Islet of Langerhans (tissue), 1 donor: ENCODE measurements at regions not wholly inside any gene's neighbourhood (a gene's known extent, or its start where the extent isn't known, plus 50 kb on each side); places are given as distances from the start of the nearest gene placed in this dataset.
"Not testable (repeated sequence)": the region's sequence is repeated elsewhere in the genome, so short reads cannot be mapped to it uniquely, and the experiment has no call there.

Experiments
- FAIRE-seq: peaks from one replicate; lab custom pipeline; 2011; peaks lifted over from hg19 to GRCh38; lab: Jason Lieb, UNC

DNA sequence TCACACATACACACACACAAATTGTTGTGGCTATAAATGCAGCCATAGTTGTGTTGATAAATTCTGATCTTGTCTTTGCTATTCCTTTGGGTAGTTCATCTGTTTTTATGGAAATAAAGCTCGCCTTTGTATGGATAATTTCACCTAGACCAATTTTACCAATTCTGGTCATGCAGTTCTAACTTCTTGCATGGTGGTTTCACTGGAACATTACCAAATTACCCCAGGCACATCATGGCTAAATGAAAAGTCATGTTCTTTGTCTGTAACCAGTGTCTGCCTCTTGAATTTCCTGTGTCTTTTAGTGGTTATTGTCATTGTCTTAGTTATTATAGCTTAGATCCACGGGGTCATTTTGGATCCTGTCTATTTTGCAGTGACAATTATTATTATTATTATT, 50.3 kb upstream of the TMC1 start:
- FAIRE-seq: no peak

DNA sequence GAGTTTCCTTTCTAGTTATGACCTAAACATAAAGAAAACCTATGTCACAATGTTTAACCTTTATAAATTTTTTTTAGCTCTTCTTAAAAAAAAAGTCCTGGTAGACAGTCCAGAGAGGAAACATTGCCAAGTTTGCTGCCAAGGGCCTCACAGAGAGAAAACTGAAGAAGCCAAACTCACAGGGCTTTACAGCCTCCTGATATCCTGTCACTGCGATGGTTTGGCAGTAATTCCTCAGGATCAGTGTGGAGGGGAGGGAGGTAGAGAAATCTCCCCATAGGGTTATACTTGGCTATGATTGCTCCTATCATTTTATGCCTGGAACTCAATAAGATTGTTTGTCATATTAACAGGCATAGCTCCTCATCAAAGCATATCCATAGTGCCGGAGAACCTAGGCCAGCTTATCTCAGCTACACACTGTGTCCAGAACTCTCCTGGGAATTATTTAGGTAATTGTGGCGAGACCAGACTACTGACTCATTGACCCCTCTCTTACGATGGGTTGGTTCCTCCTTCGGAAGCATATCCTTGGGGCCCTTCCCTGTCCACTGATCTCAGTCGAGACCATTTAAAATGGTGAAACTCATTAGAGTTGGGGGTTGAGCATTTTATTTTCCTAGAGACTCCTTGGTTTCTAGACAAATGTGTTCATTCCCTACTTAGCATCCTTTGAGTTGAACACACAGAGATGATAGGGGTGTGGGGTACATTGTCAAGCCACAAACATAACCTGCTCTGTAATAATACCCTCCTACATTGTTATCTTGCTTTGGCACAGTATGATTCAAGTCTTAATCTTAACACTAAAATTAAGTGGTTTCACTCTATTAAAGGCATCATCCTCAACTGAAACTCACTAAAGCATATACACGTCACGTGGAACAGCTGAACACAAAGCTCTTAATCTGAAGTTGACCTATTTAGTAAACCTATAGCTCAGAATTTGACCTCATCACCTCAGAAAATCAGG, 53.4 kb upstream of the TMC1 start:
- no peak for FAIRE-seq

DNA sequence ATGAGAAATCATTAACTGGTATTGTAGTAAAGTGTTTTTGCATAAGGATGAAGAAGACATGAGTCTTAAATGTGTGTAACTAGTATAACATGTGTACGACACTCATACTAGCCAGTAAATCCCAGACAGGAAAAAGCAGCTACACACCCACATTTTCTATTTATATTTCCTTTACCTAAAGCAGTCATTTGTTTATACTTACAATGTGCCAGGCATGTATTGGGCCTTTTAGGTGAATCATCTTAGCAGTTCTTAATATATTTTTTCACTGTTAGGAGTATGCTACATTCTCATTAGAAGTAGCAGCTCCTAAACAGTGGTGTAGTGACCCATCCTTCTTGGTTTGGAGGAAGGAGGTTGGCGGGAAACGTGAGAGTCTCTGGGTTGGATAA, 55.8 kb upstream of the TMC1 start:
- peak; percentile 53 for FAIRE-seq

DNA sequence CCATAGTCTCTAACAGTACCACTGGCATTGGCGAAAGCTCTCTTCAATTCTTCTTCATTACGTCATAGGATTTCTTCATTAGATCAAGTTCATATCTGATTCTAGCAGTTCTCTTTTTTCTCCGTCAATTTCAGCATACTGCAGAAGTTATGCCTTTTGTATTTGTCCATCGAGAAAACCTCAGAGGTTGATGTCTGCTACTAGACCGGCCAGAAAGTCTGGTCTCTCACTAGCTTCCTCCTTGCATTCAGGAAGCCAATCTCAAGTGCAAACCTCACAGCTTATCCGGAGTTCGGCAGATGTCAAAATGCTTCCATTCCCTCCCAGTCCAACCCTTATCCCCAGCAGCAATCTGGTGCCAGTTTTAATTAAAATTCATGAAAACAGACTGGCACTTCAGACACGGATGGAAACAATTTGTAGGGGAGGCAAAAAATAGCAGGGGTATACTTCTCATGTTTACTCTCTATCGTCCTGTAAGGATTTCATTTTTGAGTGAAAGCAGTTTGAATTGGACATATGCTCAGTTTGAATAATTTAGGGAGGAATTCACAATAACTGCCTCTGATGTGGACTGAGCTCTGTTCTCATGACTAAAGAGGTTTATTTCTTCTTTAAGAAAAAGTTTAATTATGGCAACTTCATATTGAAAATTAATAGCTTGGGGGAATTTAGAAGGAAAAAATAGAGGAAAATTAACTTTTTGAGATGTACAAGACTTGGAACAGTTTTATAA, 56.4 kb upstream of the TMC1 start:
- FAIRE-seq: peak; percentile 49

DNA sequence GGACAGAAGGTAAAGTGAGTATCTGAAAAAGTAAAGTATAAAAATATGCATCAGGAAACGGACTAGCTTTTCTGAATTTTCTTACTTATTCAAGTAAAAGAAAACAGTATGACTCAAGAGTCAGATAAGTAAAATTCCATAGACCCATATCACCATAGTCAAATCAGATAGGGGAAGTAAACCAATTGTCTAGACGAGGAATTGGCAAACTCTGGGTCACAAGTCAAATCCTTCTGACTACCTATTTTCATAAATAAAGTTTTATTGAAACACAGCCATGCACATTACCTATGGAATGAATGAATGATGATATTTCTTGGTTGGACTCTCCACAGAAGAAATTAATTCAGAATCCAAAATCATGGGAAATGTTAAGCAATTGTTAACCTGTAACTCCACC, 59.1 kb upstream of the TMC1 start:
- FAIRE-seq: no peak

DNA sequence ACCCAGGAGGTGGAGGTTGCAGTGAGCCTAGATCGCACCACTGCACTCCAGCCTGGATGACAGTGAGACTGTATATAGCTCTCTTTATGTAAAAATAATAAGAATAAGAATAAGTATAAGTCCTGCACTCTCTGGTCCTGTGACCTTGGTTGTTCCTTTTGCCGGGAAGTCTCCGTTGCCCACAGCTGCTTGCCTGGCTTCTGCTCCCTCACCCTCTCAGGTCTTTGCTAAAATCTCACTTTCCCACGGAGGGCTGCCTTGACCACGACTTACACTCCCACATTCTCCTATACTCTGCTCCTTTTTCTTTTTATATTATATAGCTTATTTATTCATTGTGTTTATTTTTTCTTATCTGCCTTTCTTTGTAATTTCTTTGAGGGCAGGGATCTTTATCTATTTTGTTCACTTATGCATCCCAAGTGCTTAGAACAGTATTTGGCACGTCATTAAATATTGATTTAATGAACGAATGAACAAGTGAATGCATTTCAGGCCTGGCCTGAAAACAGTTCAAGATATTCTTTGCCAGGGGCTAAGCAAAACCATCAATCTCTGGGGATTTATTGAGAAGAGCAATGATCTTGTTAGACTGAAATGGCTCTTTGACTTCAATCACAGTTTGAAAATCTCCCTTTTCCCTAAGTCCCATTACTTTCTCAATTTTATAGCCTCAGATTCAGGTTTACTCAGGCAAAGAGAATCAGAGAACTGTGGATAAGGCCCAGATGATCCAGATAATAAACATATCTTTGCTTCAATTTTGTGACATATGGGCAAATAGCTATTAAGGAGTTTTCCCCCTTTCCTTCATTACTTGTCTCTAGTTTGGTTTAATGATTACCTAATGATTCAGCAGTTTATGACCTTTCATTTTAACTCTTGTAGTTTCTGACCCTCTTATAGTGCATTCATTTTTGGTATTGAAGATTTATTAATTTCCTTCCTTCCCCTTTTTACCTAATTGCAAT, 60.8 kb upstream of the TMC1 start:
- FAIRE-seq: peak; percentile 95

DNA sequence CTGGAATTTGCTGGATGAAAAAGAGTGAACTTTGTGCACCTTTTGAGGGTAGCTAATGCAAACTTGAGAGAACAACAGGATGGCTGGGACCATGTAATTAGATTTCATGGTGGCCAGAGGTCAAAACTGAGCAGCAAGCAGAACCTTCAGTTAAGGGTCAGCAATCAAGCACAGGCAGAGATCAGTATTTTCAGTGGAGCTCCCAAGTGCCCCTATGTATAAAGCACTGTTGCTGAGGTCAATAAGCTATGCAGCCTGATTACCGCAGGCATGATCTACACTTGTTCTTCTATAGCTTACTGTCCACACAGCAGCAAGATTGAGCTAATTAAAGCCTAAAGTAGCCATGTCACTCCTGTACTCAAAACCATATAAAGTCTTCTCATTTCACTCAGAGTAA, 62.1 kb upstream of the TMC1 start:
- FAIRE-seq: no peak

DNA sequence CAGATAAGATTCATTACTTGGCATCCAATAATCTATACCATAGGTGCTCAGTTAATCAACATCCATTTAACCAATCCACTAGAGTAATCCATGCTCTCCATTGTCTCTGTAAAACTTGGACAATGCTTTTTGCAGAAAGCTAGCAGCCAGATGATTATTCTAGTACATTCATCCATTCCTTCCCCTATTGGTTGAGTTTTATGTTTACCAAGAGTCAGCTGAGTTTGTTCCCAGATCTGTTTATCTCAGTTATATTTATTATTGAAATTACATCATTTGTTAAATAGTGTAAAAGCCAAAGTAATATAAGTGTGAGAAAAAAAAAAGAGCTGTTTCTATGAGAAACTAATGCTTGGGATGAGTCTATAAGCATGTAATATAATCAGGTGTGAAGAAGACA, 63.3 kb upstream of the TMC1 start:
- FAIRE-seq: no peak

DNA sequence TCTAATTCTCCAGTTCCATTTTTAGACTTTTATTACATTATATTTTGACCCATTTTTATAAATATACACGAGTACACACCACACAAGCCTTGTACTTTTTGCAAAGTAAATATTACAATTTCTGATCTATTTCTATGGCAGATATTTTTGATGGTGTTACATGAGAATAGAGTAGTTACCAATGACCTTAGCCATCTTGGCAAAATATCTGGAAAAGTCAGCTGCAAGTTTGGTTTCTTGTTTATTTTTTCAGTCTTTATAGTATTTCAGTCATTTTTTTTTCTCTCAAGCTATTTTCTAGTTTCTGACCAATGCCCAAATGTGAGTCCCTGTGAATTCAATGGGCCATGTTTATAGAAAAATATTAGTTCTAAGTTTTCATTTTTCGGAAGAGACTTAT, 64.0 kb upstream of the TMC1 start:
- no peak for FAIRE-seq

DNA sequence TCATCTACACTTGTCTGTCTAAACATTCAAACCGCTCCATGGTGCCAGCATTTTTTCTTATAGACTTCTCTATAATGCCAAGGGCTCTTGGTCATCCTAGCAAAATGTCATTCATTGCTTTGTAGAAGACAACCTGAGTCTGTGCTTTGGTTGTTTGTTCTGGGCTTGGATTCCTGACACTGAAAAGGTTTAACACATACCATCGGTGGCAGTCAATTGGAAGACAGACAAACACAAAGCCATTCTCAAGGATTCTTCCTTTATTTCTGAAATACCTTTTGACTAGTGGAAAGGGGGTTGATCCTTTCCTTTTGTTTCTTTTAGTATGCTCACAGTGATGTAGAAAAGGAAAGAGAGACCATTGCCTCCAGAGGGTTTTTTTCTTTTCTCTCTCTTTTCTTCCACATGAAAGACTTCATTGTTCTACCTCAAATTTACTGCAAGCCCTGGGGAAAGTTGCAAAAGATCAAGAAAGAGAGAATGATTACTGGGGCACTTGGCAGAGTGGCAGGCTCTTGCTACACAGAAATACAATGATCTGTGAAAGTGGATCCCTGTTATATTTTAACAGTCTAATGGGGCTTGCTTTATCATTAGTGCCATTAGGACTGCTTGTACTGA, 66.4 kb upstream of the TMC1 start:
- FAIRE-seq: peak; percentile 82

DNA sequence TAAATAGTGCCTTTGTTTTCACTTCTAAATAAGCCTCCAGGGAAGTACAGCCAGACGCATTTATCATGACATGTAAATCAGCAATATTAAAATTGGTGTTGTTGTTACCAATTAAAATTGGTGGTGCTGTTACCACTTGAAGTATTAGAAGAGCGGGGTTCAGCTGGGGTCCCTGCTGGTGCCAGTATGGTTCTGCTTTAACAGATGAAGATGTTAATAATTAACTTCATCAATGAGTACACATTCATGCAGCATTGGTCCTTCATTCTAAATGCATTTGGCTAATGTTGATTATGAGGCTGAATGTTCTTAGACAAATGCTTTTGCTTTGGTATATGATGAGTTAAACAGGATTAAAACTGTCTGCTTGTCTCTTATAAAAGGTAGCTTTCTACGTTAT, 67.6 kb upstream of the TMC1 start:
- peak; percentile 5 for FAIRE-seq

DNA sequence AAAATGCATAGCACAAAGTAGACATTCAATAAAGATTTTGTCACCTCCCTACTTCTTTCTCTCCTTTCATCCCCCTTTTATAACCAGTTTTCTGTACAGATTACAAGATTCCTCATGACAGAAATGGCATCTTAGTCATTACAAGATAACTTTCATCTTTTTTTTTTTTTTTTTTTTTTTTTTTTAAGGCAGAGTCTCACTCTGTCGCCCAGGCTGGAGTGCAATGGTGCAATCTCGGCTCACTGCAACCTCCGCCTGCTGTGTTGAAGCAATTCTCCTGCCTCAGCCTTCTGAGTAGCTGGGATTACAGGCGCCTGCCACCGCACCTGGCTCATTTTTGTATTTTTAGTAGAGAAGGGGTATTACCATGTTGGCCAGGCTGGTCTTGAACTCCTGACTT, 75.2 kb upstream of the TMC1 start:
- not testable (repeated sequence) for FAIRE-seq

DNA sequence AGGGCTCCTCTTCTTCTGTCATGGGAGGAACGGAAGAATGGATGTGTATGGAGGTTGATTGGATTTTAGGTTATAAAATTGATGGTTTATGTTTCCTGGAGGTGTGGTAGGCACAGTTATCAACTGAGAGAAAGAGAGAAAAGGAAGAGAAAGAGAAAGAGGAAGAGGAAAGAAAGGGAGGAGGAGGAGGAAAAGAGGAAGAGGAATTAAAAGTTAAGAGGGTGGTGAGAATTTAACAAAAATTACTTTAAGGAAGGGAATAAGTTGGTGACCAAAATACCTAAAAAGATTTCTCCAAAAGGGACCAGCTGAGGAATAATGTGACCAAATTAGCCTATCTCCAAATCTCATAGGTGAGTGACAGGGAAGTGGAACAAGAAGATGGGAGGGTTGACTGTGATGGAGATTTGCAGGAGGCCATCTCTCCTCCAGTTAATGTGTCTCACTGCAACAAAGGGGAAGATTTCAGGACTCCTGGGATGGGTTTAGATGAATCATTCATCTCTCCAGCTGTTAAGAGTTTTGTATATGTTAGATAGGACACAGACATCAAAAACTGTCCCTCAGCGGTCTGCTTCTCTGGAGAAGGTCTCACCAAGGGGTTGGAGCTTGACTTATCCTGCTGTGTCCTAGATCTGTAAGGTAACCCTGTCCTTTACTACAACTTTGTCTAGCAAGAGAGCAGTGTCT, 76.0 kb upstream of the TMC1 start:
- FAIRE-seq: no peak

DNA sequence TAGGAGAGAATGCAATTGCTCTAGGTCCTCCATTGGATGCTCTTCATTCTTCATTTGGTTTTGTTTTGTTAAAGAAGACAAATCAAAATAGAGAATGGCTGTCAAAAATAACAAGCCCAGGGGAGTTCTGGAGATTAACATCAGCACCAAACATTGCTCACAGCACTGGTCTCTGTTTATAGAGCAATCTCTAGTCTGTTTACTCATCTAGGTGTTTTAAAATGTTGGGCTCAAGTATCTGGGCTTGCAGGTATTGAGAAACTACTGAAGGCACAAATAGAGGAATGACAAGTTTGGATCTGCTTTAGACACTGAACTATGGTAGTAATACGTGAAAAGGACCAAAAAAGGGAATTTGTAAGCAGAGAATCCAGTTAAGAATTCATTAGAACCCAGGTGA, 77.0 kb upstream of the TMC1 start:
- no peak for FAIRE-seq

DNA sequence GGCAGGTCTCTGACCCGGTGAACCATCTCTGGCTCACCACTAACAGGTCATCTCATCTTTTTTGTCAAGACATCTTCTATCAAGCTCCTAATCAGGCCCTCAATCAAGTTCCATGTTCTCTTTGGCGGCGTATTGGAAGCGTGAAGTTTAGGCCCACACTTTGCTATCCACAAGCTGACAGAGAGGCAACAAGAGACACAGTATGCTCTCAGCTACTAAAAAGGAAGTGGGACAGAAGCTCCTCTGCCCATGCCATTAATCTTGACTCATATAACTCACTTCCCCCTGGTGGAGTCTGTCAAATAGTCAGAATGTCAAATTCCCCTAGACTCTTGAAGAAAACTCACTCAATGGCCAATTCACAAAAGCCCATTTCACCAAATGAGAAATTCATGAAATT, 77.6 kb upstream of the TMC1 start:
- no peak for FAIRE-seq

DNA sequence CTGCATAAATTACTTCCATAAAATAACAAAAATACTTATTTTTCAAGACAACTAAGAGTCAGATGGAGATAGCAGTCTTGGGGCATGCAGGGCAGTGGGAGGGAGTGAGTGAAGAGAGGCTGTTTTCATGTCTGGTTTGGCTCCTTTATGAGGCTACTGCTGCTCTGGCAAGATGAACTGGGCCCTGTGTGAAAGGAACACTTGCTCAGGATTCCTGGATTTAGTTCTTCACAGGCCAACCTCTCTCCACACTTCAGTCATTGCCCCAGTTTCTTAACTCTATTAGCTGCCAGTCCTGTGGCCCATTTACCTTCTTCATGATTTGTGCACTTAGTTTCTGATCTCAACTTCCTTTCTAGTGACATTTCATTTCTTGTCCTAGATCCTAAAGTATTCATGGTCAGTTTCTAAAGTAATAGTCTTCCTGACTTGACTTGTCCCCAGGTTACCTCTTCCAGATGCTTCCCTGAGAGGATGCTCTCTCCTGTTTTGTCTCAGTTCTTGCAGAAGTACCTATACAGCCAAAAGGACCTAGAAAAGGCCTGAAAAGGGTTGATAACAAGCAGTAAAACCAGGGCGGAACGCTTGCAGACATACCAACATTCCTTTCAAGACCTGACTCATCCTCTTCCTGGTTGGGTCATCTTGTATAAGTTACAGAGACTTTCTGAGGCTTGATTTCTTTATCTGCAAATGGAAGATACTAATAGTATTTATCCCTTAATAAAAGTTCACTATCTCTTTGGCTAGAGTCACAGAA, 77.0 kb upstream of the ZFAND5 start:
- no peak for FAIRE-seq

DNA sequence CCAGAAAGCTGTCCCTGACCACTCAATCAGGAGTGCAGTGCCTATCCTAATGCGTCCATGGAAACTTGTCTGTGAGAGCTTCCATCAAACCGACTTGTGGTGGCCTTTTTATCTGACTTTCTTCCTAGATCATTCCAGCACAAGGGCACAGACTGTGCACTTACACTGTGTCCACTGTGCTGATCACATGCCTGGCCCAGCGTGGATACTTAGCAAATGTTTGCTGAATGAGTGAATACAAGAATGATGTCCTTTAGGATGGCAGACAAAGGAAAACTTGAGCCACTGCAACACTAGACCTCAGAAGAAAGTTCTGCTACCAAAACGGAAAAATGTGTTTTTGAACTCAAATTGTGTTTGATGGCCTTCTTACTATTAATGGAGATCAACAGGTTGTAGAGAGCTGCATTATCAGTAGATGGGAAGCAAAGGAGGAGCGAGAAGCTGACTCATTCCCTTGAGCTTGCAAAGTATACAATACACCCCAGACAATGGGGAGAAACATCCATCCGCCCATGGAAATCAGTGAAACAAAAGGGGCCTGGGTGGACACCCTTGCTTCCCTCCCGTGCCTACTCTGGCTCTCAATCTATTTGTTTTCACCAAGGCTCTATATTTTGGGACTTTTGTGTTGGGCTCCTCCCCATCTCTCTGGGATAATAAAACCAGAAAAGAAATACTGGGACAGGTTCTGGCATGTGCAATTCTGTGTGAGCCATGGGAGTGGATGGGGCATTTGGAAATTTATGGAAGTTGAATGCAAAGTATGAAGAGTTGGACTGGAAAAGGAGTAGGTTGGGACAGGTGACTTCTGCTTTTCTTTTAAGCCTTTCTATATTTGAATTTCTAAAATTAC, 76.2 kb upstream of the ZFAND5 start:
- FAIRE-seq: no peak

DNA sequence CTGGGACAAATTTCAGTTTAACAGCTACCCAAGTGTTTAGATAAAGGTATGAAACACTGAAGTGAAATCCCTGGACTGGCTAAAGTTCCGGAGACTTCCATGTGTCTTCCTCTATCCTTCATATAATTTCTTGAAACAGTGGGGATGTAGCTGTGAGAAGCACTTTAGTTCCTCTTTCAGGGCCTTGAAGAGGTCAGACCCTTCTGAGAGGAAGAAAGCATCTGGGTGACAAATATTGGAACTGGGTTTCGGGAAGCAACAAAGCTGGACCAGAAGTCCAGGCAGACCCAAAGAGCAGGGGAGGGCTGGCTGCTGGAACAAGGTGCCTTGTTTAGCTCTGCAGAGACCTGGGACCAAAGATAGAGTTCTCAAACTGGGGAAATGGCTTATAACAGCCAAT, 75.4 kb upstream of the ZFAND5 start:
- FAIRE-seq: no peak

DNA sequence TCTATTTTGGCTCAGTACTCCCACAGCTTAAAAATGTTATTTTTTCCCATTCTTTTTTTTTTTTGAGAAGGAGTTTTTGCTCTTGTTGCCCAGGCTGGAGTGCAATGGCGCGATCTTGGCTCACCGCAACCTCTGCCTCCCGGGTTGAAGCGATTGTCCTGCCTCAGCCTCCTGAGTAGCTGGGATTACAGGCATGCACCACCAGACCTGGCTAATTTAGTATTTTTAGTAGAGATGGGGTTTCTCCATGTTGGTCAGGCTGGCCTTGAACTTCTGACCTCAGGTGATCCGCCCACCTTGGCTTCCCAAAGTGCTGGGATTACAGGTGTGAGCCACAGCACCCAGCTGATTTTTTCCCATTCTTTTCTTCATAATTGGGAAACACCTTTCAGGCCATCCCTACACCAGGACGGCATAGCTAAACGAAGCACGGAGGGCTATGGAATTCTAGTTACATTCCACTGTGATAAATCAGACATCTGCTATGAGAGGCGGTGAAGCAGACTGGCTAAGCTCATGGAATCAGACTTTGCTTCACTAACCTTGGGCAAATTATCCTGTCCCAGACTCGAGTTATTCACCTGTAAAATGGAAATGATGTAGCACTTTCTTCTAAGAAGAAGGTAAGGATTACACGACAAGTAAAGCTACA, 68.7 kb upstream of the ZFAND5 start:
- FAIRE-seq: not testable (repeated sequence)
